Common myeloid progenitor, CD34-positive (primary cell): ENCODE measurements at regions not wholly inside any gene's neighbourhood (a gene's known extent, or its start where the extent isn't known, plus 50 kb on each side); places are given as distances from the start of the nearest gene placed in this dataset.
"Not testable (repeated sequence)": the region's sequence is repeated elsewhere in the genome, so short reads cannot be mapped to it uniquely, and the experiment has no call there.

Experiments
- CTCF ChIA-PET: fragments of 350-600 bp; sonication (Branson Sonifier 250); formaldehyde crosslinking; loops from one replicate; lab custom pipeline; 2021; ENCODE audit warnings: antibody characterized with exemption; lab: Charles Lee
- POLR2A ChIA-PET: fragments of 350-600 bp; sonication (Branson Sonifier 250); formaldehyde crosslinking; loops from one replicate; lab custom pipeline; 2021; ENCODE audit warnings: antibody characterized with exemption; lab: Charles Lee
- DNase-seq, 3 donors: peaks; one replicate each; pipeline versions ENCODE4 v3.0.0 to v3.0.0-alpha.2; 2013
- H3K27ac ChIP-seq, 2 experiments: 1 replicate in 1 of 2; 2 replicates in 1 of 2; pipeline ENCODE4 v1.7.0; 2013; ENCODE audit warnings: inconsistent platforms in 2 of 2, low read length in 2 of 2, mild to moderate bottlenecking in 2 of 2, low read depth in 1 of 2, moderate library complexity in 1 of 2; ENCODE audit not compliant: severe bottlenecking in 2 of 2, insufficient read depth in 1 of 2, poor library complexity in 1 of 2
- H3K27me3 ChIP-seq, 5 experiments: replicated peaks in 2 of 5; 1 replicate in 3 of 5; 2 replicates in 2 of 5; pipeline versions ENCODE4 v1.6.1 to v1.7.0; 2013; ENCODE audit warnings: low read length in 4 of 5, mild to moderate bottlenecking in 2 of 5, moderate library complexity in 2 of 5, inconsistent platforms in 1 of 5; ENCODE audit not compliant: insufficient read depth in 5 of 5, control insufficient read depth in 4 of 5
- H3K36me3 ChIP-seq, 4 experiments: 1 replicate in 2 of 4; 2 replicates in 2 of 4; pipeline versions ENCODE4 v1.6.1 to v1.7.0; 2013; ENCODE audit warnings: low read length in 3 of 4, control low read depth in 1 of 4, mild to moderate bottlenecking in 1 of 4; ENCODE audit not compliant: control insufficient read depth in 4 of 4, insufficient read depth in 4 of 4
- H3K4me1 ChIP-seq, 4 experiments: 1 replicate in 3 of 4; 2 replicates in 1 of 4; pipeline versions ENCODE4 v1.6.1 to v1.7.1; 2013; ENCODE audit warnings: low read length in 3 of 4, mild to moderate bottlenecking in 3 of 4, control low read depth in 1 of 4, inconsistent platforms in 1 of 4, moderate library complexity in 1 of 4; ENCODE audit not compliant: control insufficient read depth in 4 of 4, insufficient read depth in 4 of 4; ENCODE audit errors: control extremely low read depth in 1 of 4
- H3K4me3 ChIP-seq, 7 experiments: 1 replicate in 4 of 7; 2 replicates in 3 of 7; pipeline versions ENCODE4 v1.5.1 to v1.7.0; 2013; ENCODE audit warnings: mild to moderate bottlenecking in 7 of 7, low read length in 6 of 7, moderate library complexity in 6 of 7, inconsistent platforms in 2 of 7, low read depth in 2 of 7, control low read depth in 1 of 7; ENCODE audit not compliant: insufficient read depth in 4 of 7, control insufficient read depth in 1 of 7; ENCODE audit errors: extremely low read depth in 1 of 7
- H3K9me3 ChIP-seq, 5 experiments: 1 replicate in 4 of 5; 2 replicates in 1 of 5; pipeline versions ENCODE4 v1.6.1 to v1.7.1; 2013; ENCODE audit warnings: low read length in 4 of 5, mild to moderate bottlenecking in 2 of 5, inconsistent platforms in 1 of 5, low read depth in 1 of 5, moderate library complexity in 1 of 5; ENCODE audit not compliant: control insufficient read depth in 4 of 5, insufficient read depth in 2 of 5; ENCODE audit errors: control extremely low read depth in 1 of 5
- WGBS: methylation state at CpG from one replicate; pipeline ENCODE4 v1.1.5; 2013; ENCODE audit not compliant: insufficient coverage; 5-methylcytosine and 5-hydroxymethylcytosine counted together

DNA sequence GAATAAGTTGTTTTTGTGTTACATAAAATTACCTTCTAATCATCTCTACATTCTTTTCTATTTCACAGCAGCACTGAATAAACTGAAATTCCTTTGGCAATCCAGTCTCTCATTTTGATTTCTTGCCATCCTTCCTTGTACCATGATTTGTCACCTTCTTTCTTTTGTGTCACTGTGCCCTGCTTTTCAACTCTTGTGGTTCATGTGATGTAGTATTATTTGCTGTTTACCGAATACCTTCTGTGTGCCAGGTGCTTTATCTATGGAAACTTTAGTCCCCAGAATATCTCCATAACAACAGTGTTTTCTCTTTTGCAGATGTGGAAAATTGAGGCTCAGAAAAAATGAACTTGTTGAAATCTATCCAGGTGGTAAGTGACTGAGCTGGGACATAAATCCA, 220.3 kb downstream of the STK31 start:
- Histone ChIP-seq H3K27me3 (no peaks in the 10 kb centered on the region), H3K27ac (no peak overlapping the region), H3K9me3 (peaks cover 0 to 1% (median 0%) of the 10 kb centered on the region in 5 experiments), H3K4me3 (no peak overlapping the region), H3K36me3 (no peaks in the 10 kb centered on the region), H3K4me1 (no peaks in the 10 kb centered on the region)
- POLR2A ChIA-PET, result no interaction called here
- no CpG with 5 or more reads among the region's 1 CpG for whole genome bisulfite sequencing
- CTCF ChIA-PET, result no interaction called here
- DNase-seq, result no peak

DNA sequence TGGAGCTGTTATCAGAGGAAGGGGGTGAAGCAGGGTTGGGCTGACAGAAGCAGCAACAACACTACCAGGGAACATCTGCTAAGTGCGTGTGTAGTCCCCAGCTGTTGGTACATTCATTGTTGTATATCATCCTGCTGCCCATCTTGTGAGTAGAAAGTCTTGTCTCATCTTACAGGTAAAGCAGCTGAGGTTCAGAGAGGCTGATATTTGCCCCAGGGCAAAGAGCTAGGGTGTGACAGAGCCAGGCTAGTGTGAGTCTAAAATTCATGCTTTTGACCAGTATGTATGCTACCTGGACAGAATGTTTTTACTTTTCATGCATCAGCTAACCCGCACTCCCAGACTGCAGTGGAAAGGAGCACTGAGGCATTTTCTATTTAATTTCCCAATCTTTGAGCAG, 221.6 kb downstream of the STK31 start:
- Histone ChIP-seq H3K27ac (no peak overlapping the region), H3K9me3 (peaks cover 0 to 1% (median 0%) of the 10 kb centered on the region in 5 experiments), H3K27me3 (no peaks in the 10 kb centered on the region), H3K4me1 (no peaks in the 10 kb centered on the region), H3K4me3 (no peak overlapping the region), H3K36me3 (no peaks in the 10 kb centered on the region)
- CTCF ChIA-PET, result no interaction called here
- POLR2A ChIA-PET, result no interaction called here
- WGBS, result 100% methylated on average over 2 of the region's 2 CpGs
- no peak for DNase-seq

DNA sequence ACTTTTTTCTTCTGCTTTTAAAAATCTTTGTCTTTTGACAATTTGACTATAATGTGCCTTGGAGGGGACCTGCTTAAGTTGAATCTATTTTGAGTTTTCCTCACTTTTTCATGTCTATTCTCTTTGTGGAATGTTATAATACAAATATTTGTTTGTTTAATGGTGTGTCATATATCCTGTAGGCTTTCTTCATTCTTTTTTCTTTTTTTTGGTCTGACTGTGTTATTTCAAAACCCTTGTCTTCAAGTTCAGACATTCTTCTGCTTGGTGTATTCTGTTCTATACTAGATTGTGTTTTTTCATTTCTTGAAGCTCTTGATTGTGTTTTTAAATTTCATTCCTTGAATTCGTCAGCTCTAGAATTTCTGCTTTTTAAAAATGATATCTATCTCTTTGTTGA, 228.2 kb downstream of the STK31 start:
- no peaks in the 10 kb centered on the region for H3K4me1 ChIP-seq
- POLR2A ChIA-PET, result no interaction called here
- WGBS, result no CpG with 5 or more reads among the region's 1 CpG
- peaks cover 0 to 4% (median 0%) of the 10 kb centered on the region in 5 experiments for H3K27me3 ChIP-seq
- CTCF ChIA-PET, result interaction anchor here (1.1 to 2.1 kb wide), 4 partner anchors 19 to 650 kb away, joined by 3 to 7 read pairs (median 5); no protein-coding TSS in a partner anchor
- no peak overlapping the region for H3K27ac ChIP-seq
- no peak overlapping the region for H3K4me3 ChIP-seq
- DNase-seq, result no peak
- H3K9me3 ChIP-seq, result peaks cover 0 to 1% (median 0%) of the 10 kb centered on the region in 5 experiments
- H3K36me3 ChIP-seq, result no peaks in the 10 kb centered on the region

DNA sequence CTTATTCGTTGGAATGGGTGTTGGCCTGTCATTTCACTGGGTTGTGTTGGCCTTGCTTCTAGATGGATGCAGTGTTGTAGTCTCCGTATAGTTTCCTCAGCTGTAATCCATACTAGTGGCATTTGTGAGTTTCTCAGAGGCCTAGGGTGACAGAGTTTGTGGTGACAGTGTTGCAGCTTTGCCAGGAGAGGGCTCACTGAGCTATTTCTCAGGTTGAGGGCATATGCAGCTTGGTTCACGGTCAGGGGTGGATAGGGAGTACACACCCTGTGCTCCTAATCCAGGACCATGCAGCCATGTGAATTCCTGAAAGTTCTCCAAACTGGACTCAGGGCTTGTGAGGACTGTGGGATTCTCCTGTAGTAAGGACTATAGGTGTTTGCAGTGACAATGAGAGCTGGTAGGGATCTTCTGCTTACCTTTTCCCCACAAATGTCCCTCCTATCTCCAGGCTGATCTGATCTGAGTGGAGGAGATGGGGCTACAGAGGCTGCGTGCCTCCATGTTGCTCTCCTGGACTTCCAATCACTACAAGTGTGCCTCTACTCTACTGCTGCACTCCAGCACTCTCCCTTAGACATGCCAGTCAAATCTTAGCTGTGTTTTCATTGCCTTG, 229.0 kb downstream of the STK31 start:
- Histone ChIP-seq H3K4me3 (no peak overlapping the region), H3K4me1 (no peaks in the 10 kb centered on the region), H3K36me3 (no peaks in the 10 kb centered on the region), H3K27me3 (peaks cover 0 to 4% (median 0%) of the 10 kb centered on the region in 5 experiments), H3K9me3 (peaks cover 0 to 1% (median 0%) of the 10 kb centered on the region in 5 experiments), H3K27ac (no peak overlapping the region)
- POLR2A ChIA-PET, result no interaction called here
- CTCF ChIA-PET, result interaction anchor here (1.1 to 2.1 kb wide), 4 partner anchors 19 to 649 kb away, joined by 3 to 7 read pairs (median 5); no protein-coding TSS in a partner anchor
- WGBS, result 8% methylated on average over 3 of the region's 4 CpGs
- DNase-seq, result peak; percentile 6 to 40 (median 30)

DNA sequence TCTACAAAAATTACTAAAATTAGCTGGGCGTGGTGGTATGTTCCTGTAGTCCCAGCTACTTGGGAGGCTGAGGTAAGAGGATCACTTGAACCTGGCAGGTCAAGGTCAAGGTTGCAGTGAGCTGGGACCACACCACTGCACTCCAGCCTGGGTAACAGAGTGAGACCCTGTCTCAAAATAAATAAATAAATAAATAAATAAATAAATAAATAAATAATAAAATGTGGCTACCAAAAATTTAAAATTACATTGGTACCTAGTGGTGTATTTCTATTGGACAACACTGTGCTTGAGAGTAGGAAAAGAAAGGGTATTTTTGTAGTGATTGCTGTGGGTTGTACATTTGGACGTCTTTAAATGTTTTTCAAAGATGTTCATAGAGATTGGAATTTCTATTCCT, 229.7 kb downstream of the STK31 start:
- POLR2A ChIA-PET, result not testable (repeated sequence)
- WGBS, result 100% methylated on average over 2 of the region's 2 CpGs
- CTCF ChIA-PET, result interaction anchor here (1.4 kb wide), 1 partner anchor 442 kb away, joined by 6 read pairs; no protein-coding TSS in a partner anchor

DNA sequence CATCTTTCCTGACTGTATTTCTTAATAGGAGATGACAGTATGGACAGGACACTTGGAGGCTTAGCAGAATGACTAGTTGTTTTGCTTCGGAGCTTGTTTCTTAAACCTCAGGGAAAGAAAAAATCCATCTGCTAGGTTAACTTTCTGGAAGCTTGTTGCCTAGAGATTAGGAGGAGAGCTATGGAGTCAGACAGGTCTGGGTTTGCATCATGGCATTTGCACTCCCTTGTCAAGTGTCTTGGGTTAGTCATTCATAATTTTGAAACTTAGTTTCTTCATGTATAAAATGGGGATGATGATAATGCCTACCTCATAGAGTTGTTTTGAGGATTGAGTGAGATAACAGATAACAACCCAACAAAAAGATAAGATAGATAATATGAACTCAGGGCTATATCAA, 231.5 kb downstream of the STK31 start:
- CTCF ChIA-PET, result no interaction called here

More for the DNA sequence above, 229.7 kb downstream of the STK31 start:
- not testable (repeated sequence) for H3K4me1 ChIP-seq, H3K4me3 ChIP-seq, H3K36me3 ChIP-seq, DNase-seq, H3K27me3 ChIP-seq, H3K27ac ChIP-seq, H3K9me3 ChIP-seq

DNA sequence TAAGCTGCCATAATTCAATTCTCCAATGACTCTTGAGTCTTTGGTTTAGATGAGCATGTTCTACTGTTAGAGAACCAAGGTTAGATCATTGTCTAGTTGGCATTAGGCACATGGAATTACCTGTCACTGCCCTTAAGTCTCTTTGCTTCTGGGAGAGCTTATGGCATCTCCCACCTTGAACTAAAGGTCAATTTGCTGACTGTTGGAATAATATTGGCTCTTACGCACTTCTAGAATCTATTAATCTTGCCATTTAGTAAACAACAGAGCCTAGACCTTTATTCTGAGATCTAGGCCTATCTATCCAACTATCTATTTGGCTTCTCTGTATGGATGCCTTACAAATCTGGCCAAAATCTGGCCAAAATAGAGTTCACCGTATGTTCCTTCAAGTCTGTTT, 232.0 kb downstream of the STK31 start:
- POLR2A ChIA-PET, result interaction anchor here (0.6 kb wide), 1 partner anchor 146 kb away, joined by 3 read pairs; no protein-coding TSS in a partner anchor
- H3K27ac ChIP-seq, result no peak overlapping the region
- WGBS, result 86% methylated on average over 1 of the region's 2 CpGs
- no peak overlapping the region for H3K4me3 ChIP-seq
- CTCF ChIA-PET, result no interaction called here
- H3K27me3 ChIP-seq, result peaks cover 0 to 4% (median 0%) of the 10 kb centered on the region in 5 experiments
- no peaks in the 10 kb centered on the region for H3K4me1 ChIP-seq
- DNase-seq, result no peak
- peaks cover 0 to 16% (median 0%) of the 10 kb centered on the region in 5 experiments for H3K9me3 ChIP-seq
- H3K36me3 ChIP-seq, result no peaks in the 10 kb centered on the region

More for the DNA sequence above, 231.5 kb downstream of the STK31 start:
- POLR2A ChIA-PET, result no interaction called here
- Histone ChIP-seq H3K36me3 (no peaks in the 10 kb centered on the region), H3K9me3 (peaks cover 0 to 13% (median 0%) of the 10 kb centered on the region in 5 experiments), H3K4me1 (no peaks in the 10 kb centered on the region), H3K4me3 (no peak overlapping the region), H3K27me3 (peaks cover 0 to 4% (median 0%) of the 10 kb centered on the region in 5 experiments), H3K27ac (no peak overlapping the region)
- 100% methylated on average over 1 of the region's 1 CpG for WGBS
- no peak for DNase-seq
